CD4-positive, alpha-beta T cell treated with Interleukin-15 for 4 hours (primary cell): ENCODE measurements at regions not wholly inside any gene's neighbourhood (a gene's known extent, or its start where the extent isn't known, plus 50 kb on each side); places are given as distances from the start of the nearest gene placed in this dataset.

Experiments used
- DNase-seq: peaks from one replicate; pipeline ENCODE4 v3.0.0-alpha.2; 2020; ENCODE audit warnings: low spot score

DNA sequence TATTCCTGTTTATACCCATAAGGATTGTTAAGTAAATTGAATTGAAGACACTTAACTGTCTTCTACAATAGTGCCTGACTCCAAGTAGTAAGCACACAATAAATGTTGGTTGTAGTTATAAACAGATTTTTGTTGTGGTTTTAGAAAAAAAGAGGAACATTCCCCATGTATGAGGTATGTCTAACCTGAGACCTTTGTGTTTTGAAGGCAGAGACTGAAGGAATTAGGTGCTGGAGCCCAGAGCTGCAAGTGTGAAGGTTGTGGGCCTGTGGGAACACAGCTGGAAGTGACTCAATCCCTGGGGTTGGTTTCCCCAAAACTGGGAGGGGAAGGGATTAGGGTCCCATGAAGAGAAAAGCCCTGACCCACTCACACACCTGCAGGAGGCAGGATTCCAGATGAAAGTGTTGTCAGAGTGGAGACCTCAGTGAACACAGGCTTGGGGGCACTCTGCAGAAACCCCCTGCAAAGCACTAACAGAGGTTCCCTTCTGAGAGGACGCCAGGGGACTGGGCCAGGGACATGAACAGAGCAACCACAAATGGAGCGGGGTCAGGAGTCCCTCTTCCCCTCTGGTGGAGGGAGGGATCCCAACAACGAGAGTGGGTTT lies 265.1 kb upstream of the KLF14 start:
- DNase-seq: no peak

GRCh38 chr7:130999926-131000325 lies 265.9 kb upstream of the KLF14 start:
- no peak for DNase-seq

DNA sequence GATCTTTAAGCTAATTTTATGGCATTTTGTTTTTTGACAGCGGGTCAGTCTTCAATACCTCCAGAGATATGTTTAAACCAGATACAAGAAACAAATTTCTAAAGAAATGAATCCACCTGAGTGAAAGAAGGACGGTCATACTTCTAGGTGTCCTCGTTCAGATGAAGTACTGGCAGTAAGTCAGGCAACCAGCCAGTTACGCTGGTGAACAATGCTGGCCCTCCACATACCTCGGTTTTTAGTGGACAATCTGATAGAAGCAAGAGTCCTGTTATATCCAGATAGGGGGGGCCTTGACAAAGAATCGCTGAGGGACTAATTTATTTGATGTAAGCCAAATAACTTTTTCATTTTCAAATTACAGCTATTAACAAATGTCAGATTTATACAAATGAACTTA lies 266.4 kb upstream of the KLF14 start:
- DNase-seq: no peak

GRCh38 chr7:131000873-131001272 lies 266.9 kb upstream of the KLF14 start:
- DNase-seq: no peak

GRCh38 chr7:131002600-131002999 lies 268.6 kb upstream of the KLF14 start:
- DNase-seq: no peak

DNA sequence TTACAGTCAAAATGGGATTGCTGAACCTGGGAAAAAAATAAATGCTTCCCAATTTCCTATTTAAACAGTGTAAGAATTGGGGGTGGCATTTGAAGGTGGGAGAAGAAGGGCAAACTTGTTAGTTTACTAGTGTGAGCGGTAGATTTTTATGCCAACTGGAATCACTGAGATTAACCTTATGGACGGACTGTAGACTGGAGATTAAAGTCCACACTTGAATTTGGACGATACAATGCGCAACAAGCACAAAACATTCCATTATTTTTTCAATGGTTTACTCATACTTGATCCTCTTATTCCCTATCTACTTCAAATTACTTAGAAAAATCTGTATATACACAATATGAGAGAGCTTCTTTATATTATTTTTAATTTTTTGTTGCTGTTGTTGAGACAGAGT lies 269.6 kb upstream of the KLF14 start:
- no peak for DNase-seq

DNA sequence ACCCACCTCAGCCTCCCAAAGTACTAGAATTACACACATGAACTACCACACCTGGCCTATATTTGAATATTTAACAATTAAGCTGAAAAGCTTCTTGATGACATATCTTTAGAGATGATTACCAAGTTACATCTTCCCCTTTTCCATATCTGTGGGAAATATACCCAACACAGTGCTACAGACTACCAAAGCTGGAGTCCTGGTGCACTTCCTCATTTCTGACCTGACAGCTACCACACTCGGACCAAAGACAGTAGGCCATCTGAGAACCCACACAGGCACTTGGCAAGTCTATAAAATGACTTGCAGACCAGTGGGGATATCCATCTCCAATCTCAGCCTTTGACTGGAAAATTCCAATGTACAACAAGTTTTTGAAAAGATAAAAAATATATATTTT lies 270.4 kb upstream of the KLF14 start:
- no peak for DNase-seq

- DNase-seq: peak; percentile 65
These were observed 273.7 kb upstream of the KLF14 start for GRCh38 chr7:131007439-131008330.

GRCh38 chr7:131008840-131009711 lies 275.1 kb upstream of the KLF14 start:
- DNase-seq: peak; percentile 63

GRCh38 chr7:131010029-131010716 lies 276.2 kb upstream of the KLF14 start:
- DNase-seq: no peak

DNA sequence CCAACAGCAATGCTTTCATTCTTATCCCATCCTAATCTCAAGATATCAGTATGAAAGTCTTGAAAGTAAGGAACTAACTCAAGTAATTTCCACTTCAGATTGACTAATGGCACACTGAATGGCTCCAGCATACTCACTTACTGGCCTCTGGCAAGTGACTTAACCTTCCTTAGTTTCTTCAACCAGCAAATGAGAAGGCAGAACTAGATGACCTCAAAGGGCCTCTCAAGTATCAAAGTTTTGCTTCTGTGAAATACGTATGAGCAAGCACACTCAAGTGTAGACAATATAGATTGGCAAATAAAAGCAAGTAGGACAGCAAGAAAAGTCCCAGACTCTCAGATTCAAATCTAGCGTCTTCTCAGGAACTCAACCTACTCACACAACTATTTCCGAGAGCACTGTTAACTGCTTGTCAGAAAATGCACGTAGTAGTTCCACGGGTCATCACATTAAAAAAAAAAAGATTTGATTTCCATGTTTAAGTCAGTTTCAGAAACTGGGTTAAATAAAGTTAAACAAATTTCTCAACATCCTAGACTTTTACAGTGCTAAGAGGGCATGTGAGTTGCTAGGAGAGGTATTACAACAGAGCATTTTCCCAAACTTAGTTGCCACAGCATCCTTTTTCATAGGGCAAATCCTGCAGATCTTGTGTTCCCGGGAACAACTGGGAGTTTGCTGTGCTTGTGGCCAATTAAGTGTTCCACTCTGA lies 276.9 kb upstream of the KLF14 start:
- DNase-seq: peak; percentile 85

- no peak for DNase-seq
These were observed 277.4 kb upstream of the KLF14 start for GRCh38 chr7:131011432-131011742.

- DNase-seq: peak; percentile 74
These were observed 278.0 kb upstream of the KLF14 start for GRCh38 chr7:131011976-131012375.

GRCh38 chr7:131012477-131013031 lies 278.5 kb upstream of the KLF14 start:
- DNase-seq: no peak

- DNase-seq: no peak
These were observed 279.7 kb upstream of the KLF14 start for GRCh38 chr7:131013716-131014115.

DNA sequence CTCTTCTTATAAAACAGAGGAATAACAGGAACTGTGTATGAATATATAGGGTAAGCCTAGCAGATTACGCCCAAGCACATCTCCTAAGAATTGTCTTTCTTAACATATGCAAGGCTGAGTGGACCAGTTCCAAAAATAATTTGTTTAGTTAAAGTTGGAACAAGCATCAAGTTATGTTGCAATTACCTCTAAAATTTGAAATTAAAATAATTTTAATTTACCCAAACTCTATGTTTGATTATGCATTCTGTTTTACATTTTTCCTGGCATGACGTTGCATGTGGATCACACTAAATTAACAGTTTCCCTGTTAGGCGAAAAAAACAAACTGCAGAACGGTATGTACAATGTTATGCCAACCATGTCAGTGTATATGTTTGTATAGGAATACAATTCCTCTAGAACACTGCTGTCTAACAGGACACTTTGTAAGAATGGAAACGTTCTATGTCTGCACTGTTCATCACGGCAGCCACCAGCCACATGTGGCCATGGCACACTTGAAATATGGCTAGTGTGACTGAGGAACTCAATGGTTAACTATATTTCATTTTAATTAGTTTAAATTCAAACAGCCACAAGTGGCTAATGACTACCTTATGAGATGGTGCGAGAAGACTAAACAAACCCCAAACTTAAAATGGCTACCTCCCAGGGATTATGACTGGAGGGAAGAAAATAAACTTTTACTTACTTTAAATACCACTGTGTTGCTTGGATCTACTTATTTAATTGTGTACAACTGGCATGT lies 281.1 kb upstream of the KLF14 start:
- no peak for DNase-seq

DNA sequence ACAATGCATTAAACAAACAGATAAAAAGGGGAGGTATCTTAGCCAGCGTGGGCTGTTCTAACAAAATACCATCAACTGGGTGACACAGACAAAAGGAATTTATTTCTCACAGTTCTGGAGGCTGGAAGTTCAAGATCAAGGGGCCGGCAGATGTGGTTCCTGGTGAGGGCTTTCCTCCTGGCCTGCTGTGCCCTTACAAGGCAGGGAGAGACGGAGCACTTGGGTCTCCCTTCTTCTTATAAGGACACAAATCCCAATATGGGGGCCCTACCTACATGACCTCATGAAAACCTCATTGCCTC lies 281.6 kb upstream of the KLF14 start:
- no peak for DNase-seq

- DNase-seq: no peak
These were observed 282.2 kb upstream of the KLF14 start for GRCh38 chr7:131016230-131016629.

DNA sequence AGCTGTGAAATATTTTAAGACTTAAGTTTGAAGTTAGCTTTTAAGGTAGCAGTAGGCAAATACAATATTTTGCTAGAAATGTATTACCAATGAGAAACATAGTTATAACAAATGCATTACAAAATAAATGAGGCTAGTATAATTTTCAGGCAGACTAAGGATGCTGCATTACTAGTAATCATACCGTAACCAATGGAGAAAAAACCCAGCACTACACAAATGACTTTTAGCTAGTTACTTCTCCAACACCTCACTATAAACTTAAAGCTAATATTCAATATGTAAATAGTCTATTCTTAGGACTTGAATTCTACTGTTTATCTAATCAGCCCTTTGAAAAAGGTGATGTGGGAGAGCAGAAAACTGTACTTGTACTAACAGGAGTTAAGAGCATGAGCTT lies 285.3 kb upstream of the KLF14 start:
- DNase-seq: no peak

DNA sequence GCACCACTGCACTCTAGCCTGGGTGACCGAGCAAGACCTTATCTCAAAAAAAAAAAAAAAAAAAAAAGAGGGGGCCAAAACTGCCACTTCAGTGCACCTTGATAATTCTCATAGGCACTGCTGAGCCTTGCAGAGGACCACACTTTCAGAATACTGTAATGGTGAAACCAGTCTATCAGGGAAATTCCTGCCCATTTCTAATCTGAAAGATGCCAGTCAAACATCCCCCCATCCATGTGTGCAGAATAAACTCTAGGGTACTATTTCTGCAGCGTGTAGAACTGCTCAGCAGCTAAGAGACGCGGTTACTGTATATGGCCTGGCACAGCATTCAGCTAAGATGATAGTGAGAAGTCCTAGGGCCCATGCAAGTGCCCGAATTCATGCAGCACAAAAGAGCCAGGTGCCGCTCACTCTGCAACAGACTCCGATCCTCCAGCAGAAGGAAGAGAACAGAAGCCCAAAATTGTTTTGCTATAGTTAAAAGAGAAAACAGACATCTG lies 286.8 kb upstream of the KLF14 start:
- DNase-seq: no peak

DNA sequence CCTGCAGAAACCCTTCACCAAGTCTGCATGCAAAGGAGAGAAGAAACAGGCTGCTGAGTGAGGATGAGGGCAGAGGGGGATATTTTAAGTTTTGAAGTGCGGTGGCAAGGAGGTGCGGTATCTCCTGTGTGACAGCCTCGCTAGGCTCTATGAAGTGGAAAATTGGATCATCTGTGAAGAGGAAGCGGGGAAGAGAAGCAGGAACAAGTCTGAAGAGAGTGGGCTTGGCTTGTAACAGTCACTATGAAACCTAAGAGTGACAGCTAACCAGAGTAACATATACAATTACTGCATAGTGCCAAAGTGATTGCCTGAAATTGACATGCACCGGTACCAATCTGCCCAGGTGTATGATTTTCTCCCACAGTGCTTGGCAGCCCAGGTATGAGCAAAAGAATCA lies 287.5 kb upstream of the KLF14 start:
- DNase-seq: no peak
